ENCODE measurements at regions not wholly inside any gene's neighbourhood (a gene's known extent, or its start where the extent isn't known, plus 50 kb on each side); places are given as distances from the start of the nearest gene placed in this dataset.

DNA sequence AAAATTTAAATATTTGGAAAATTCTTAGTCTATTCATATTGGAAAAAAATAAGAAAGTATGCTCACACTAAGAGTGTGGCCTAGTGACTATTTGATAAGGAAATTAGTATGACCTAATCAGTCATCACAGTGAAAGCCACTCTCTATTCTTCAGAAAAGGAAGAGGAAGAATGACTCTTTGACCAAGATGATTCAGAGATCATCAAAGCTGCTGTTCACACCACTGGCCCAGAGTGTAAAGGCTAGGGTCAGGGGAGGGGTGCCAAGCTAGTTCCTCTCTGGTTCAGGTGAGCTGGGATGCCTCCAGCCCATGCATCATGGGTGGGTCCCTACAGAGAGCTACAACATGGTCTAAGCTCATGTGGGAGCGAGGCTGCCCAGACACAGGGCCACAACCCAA is 396.9 kb upstream of the NDST3 start:
- no peak for TF ChIP-seq CTCF (IDR thresholded peaks at IDR 0.05)
- TF ChIP-seq POLR2A (IDR thresholded peaks at IDR 0.05), result no peak

Measured in lower leg skin (tissue), 3 donors.